Fibroblast of skin of right quadriceps (primary cell): ENCODE measurements at regions not wholly inside any gene's neighbourhood (a gene's known extent, or its start where the extent isn't known, plus 50 kb on each side); places are given as distances from the start of the nearest gene placed in this dataset.

Experiments
- DNase-seq: peaks from one replicate; pipeline ENCODE4 v3.0.0-alpha.2; 2013

DNA sequence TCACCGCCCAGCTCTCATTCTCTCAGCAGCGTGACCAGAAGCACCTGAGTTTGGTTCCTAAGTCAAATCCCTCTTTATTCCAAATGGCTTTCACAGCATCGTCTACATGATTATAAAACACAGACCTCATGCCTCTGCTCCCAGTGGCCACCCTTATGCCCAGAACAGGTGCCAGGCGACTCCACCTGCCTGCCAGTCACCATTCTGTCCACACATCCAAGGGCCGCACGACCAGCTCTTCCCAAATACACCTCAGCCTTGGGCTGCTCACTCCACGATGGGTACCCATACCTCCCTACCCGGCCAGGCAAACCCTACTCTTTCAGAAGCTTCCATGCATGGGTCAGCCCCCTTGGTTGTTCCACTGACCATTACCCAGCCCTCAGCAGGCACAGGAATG is 851.6 kb upstream of the SALL3 start:
- DNase-seq = no peak

DNA sequence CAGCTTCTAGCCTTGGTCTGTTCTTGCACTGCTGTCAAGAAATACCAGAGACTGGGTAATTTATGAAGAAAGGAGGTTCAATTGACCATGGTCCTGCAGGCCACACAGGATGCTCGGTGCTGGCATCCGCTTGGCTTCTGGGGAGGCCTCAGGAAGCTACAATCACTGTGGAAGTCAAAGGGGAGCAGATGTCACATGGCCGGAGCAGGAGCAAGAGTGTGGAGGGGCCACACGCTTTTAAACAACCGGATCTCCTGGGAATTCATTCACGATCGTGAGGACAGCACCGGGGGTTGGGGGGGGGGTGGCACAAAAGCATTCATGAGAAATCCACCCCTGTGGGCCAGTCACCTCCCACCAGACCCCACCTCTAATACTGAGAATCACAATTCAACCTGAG is 850.4 kb upstream of the SALL3 start:
- DNase-seq = no peak

- no peak for DNase-seq
These were observed 849.1 kb upstream of the SALL3 start for GRCh38 chr18:78130232-78131195.

DNA sequence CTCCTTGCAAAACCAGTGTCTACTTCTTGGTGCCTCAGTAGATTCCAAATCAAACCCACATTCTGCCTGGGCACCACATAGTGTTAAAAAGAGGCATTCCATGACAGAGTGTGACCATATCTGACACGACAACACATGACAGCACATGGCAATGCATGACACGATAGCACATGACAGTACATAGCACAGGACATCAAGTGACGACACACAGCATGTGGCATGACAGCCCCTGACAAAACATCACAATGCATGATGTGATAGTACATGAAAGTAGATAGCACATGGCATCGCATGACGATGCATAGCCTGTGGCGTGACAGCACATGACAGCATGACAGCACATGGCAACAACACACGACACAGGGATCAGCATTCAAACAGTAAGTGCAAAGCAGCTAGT is 845.9 kb upstream of the SALL3 start:
- DNase-seq = no peak

DNA sequence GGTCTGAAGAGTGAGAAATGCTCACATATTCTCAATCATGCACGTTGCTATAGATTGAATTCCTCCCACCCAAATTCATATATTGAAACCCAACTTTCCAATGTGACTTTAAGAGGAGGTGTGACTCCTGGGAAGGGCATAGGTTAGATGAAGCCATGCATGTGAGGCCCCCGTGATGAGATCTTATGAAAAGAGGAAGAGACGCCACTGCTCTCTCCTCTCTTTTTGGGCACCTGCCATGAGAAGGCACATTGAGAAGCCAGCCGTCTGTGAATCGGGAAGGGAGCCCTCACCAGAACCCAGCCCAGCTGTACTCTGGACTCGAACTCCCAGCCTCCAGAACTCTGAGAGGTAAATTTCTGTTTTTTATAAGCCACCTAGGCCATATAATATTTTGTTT is 842.6 kb upstream of the SALL3 start:
- DNase-seq = no peak

DNA sequence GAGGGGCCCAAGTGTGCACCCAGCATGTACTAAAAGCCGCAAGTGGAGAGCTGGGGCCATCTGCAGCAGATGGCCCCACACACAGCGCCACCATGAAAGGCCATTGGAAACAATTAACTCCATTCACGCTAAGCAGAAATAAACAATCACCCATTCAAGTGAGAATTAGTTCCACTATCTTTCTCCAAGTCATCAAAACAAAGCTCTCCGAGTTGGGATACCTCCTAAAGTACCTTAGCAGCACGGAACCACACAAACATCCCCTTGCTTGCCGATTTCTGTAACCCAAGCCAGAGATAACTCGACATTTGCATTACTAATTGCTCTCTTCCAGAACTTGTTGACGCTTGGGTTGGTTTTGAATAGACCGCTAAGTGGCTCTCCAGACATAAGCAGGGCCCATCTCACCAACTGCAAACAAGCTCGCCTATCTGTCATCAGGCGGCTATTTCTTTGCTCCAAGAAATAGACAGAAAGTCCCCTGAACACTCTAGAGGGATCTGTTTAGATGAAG is 840.6 kb upstream of the SALL3 start:
- no peak for DNase-seq

- no peak for DNase-seq
These were observed 839.3 kb upstream of the SALL3 start for GRCh38 chr18:78140294-78140693.

DNA sequence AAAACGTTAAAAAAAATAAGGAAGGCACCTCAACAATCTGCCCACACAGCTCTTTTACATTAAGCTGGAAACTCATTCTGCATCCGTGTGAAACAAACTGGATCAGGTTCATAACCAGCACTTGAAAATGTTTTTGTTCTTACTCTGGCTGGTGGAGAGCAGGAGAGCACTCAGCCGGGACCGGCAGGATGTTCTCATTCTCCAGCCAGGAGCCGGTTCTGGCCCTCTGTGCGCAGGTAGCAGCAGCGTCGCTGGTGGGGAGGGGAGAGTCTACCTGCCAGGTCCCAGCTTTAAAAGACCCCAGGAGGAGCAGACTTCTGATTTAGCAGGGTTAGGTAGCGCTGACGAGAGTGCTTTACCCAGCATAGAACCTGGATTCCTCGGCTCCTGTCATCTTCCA is 834.9 kb upstream of the SALL3 start:
- DNase-seq = no peak

DNA sequence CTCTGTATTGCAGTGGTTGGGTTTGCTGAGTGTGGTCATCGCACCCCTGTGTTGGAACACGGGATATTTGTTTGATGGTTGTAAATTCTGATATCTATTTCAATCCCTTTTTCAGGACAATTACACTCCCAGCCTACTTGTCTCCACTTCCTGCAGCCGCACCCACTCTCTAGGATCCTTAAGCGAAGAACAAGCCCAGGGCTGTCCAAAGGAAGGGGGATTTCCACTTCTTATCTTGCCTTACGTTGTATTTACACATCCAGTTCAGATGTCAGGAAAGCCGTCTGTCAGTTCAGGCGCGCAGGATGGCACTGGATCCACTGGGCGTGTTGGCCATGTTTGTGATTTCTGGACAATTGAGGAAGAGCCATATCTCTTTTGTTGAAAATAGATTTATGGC is 834.5 kb upstream of the SALL3 start:
- DNase-seq = no peak

DNA sequence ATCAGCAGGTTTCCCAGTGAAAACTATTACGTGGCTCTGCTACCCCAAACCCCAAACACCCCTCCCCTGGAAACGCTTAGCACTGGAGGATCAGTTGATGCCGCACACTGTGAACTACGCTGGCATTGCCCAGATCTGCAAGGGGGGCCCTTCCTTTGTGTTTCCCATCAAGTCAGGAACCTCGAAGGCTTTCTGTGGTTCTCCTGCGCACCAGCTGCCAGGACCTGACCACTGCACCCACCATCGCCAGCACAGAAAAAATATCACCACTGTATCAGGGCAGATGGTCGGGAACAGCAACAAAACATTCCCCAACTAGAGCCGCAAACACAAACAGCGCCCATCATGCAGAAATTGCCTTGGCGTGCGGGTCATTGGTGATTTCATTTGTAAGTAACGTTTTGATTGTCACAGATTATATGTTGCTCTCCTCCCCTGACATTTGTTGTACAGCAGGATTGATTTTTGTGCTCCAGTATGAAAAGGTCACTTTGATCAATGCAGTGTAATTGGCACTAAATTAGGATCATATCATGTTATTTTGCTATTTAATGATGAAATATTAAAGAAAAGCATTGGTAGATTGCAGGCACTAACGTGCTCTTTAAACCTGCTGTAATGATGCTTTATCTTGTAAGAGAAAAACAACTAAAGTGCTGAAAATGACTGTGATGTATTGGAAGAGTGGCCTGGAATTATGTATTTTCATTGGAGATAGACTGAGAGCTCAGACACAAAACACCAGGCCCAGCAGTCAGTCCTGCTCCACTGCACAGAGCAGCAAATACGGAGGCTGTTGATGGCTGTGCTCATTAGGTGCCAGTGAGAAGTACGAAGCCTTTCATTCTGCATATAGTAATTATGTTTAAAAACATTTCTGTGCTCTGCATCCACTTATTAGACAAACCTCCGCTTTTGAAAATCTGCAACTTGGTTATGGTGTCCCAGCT is 833.2 kb upstream of the SALL3 start:
- DNase-seq = no peak

- DNase-seq = no peak
These were observed 829.0 kb upstream of the SALL3 start for GRCh38 chr18:78150590-78150989.

DNA sequence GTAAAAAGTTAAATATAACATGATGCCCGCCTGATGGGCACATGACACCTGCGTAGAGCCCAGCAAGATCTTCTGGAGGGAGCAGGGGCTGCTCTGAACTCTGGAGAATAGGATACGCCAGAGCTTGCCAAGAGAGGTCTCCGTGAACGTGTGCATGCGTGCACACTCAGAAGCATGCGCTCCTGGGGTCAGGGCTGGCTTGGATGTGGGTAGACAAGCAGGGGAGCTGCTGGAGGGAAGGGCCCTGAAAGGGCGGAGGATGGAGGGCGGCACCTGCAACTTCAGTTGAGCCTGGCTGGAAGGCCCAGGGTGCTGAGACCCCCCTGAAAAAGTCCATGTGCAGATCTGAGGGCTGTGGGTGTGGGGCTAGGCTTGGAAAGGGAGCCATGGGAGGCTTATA is 828.4 kb upstream of the SALL3 start:
- no peak for DNase-seq

DNA sequence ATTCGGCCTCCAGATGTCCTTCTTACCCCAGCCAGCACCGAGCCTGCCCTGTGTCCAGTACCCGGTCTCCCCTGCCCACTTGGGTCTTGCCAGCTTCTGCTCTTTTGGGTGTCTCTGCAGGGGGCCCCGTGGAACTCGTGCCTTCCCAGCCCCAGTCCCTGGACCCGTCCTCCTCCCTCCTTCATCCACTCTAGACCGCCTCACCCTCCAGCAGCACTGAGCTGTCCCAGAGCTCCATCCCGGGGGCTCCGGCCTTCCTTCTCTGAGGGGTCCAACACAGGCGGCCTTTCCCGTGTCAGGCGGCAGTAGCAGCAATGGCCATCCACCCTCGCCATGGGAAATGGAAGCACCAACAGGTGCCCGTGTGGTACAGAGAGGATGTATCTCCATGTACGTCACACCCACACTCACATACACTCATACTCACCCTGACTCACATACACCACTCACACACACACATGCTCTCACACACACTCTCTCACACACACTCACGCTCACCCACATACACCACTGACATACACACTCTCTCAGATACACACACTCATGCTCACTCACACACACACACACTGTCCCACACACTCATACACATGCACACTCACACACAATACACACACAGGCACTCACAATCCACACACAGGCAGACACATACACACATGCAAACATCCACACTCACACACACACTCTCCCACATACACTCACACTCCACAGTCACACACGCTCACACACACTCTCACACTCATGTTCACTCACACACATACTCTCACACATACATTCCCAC is 827.5 kb upstream of the SALL3 start:
- no peak for DNase-seq

GRCh38 chr18:78153362-78153761 is 826.3 kb upstream of the SALL3 start:
- DNase-seq = no peak

DNA sequence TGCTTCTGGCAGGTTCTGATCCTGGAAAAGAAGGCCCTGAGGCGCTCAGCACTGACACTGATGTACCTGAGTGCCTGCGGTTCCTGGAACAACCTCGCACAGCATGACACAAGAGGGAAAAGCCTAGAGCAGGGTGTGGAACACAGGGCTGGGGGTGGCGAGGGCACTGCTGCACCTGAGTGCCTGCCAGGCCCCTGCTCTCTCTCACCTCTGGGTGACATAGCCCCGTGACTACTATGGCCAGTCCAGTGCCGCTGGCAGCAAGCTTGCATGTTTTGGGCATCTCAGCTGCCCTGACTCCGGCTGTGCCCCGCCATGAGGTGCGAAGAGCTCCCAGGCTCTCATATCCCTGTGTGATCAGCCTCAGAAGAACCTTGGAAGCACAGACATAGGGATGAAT is 825.2 kb upstream of the SALL3 start:
- no peak for DNase-seq

DNA sequence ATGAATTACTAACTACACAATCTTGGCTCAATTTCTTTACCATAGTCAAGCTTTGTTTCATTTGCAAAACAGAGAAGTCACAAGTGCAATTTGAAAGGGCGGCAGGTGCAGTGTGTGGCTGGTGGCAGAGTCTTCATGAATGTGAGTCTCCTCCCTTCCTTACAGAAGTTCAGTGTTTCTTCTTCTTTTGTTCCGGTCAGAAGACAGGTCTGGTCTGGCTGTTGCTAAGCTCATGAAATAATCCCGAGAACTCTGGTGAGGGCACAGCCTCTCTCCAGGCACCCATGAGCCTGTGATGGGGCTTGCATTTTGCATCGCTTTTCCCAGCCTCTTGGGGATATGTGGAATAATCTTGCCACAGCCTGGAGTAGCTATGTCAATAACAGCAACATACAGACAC is 824.8 kb upstream of the SALL3 start:
- DNase-seq = no peak

DNA sequence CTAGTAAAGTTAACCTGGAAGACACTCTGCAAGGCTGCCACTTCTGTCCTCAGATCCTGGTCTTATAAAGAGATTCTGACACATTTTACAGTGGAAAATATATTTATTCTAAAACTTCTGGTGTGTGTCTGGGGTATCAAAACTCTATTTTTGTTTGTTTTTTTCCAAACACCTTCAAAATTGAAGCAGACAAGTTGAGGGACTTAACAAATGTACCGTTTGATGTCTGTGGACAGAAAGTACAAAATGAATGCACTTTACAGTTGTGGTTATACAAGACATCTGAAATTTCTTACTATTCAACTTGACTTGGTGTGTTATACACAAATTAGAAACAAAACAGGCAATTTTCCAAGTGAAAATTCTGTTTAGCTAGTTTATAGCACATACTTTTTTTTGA is 823.2 kb upstream of the SALL3 start:
- no peak for DNase-seq

- no peak for DNase-seq
These were observed 820.7 kb upstream of the SALL3 start for GRCh38 chr18:78158943-78159342.

DNA sequence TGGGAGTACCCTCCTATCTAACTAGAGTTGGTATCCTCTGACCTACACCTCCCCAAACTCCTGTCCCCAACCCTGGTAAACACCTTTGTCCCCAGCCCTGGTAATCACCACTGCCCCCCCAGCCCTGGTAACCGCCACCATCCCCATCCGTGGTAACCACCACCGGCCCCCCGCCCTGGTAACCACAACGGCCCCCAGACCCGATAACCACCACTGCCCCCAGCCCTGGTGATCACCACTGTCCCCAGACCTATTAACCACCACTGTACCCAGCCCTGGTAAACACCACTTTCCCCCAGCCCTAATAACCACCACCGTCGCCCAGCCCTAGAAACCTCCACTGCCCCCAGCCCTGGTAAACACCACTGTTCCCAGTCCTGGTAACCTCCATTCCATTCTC is 820.2 kb upstream of the SALL3 start:
- DNase-seq = no peak

GRCh38 chr18:78160961-78161656 is 818.5 kb upstream of the SALL3 start:
- no peak for DNase-seq

DNA sequence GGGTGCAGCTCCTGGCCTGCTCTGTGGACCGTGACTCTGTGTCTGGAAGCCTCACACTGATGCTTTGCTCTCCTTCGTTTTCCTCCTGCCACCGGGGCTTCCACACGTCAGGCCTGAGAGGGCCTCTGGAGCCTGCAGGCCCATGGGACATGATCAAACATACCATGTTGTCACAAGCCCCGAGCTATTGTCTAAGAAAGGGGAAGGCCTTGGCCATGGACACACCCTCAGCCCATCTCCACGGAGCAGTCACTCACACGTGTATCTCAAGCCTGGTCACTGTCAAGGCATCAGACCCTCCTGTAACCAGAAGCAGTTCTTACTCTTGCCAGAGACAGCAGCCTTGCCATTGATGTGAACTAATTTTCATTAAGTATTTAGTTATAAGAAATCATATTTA is 814.1 kb upstream of the SALL3 start:
- no peak for DNase-seq

DNA sequence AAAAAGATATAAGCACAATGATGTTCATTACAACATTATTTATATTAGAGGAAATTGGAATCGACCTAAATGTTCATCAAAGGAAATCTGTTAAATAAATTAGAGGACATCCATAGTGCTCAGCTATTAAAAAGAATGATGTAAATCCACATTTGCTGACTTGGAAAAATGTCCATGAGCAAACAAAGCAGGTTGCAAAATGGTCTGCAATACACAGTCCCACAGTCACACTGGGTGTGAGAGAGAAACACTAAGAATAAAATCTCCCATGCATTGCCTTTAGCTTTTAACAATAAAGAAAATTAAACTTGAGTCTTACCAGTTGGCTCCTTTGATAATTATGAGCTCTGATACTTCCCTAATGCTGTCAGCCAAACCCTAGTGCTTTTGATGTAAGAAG is 811.1 kb upstream of the SALL3 start:
- no peak for DNase-seq
